PC-3 (cell line): ENCODE measurements at regions not wholly inside any gene's neighbourhood (a gene's known extent, or its start where the extent isn't known, plus 50 kb on each side); places are given as distances from the start of the nearest gene placed in this dataset.

Experiments used
- ATAC-seq: fragments of 200-7000 bp; cut with Tn5 transposase; 2 replicates; pipeline ENCODE4 v1.9.1; 2020; ENCODE audit warnings: mild to moderate bottlenecking, moderate library complexity
- BruUV-seq: library from RNA; stranded (reverse); fragments of 400-500 nt; replicated peaks from 2 replicates; lab custom pipeline; 2021; lab: Mats Ljungman, UMichigan
- CTCF ChIA-PET: fragments of 300-600 bp; sonication (Branson Sonifier 250); formaldehyde crosslinking; loops from one replicate; lab custom pipeline; 2022; ENCODE audit warnings: antibody characterized with exemption; lab: Charles Lee
- POLR2A ChIA-PET: fragments of 300-600 bp; sonication (Branson Sonifier 250); formaldehyde crosslinking; loops from one replicate; lab custom pipeline; 2022; ENCODE audit warnings: antibody characterized with exemption; ENCODE audit not compliant: unreplicated experiment; lab: Charles Lee
- DNase-seq: peaks from one replicate; pipeline ENCODE4 v3.0.0-alpha.2; 2015
- H2AFZ ChIP-seq: fragments of 300-600 bp; sonication (generic); 2 replicates; pipeline ENCODE4 v1.6.0; 2016; ENCODE audit warnings: antibody characterized with exemption, low read length
- H3F3A ChIP-seq: fragments of 300-600 bp; sonication (generic); one replicate; pipeline ENCODE4 v1.6.0; 2017; ENCODE audit warnings: antibody characterized with exemption, low read length, control low read depth, mild to moderate bottlenecking; ENCODE audit not compliant: unreplicated experiment
- H3K27ac ChIP-seq: fragments of 300-600 bp; sonication (generic); 2 replicates; pipeline ENCODE4 v1.5.1; 2016; ENCODE audit warnings: mild to moderate bottlenecking, low read length
- H3K27me3 ChIP-seq: fragments of 300-600 bp; sonication (generic); 2 replicates; pipeline ENCODE4 v1.6.1; 2016; ENCODE audit warnings: low read length, mixed read lengths
- H3K36me3 ChIP-seq: fragments of 300-600 bp; sonication (generic); 2 replicates; pipeline ENCODE4 v1.6.1; 2016; ENCODE audit warnings: low read depth, mixed run types, low read length, mixed read lengths
- H3K4me1 ChIP-seq: fragments of 300-600 bp; sonication (generic); 2 replicates; pipeline ENCODE4 v1.5.1; 2016; ENCODE audit warnings: low read length; ENCODE audit not compliant: insufficient read depth
- H3K4me2 ChIP-seq: fragments of 300-600 bp; sonication (generic); 2 replicates; pipeline ENCODE4 v1.6.0; 2016; ENCODE audit warnings: low read length
- H3K4me3 ChIP-seq: fragments of 300-600 bp; sonication (generic); 2 replicates; pipeline ENCODE4 v1.5.1; 2016; ENCODE audit warnings: mild to moderate bottlenecking, low read length, mixed read lengths
- H3K79me2 ChIP-seq: fragments of 300-600 bp; sonication (generic); 2 replicates; pipeline ENCODE4 v1.6.1; 2017; ENCODE audit warnings: low read length, mixed read lengths
- H3K9ac ChIP-seq: fragments of 300-600 bp; sonication (generic); 2 replicates; pipeline ENCODE4 v1.6.0; 2016; ENCODE audit warnings: mild to moderate bottlenecking, low read length
- H3K9me2 ChIP-seq: fragments of 300-600 bp; sonication (generic); replicated peaks from 2 replicates; pipeline ENCODE4 v1.6.1; 2016; ENCODE audit warnings: mixed run types, low read length, mixed read lengths
- H3K9me3 ChIP-seq: fragments of 300-600 bp; sonication (generic); 2 replicates; pipeline ENCODE4 v1.6.1; 2016; ENCODE audit warnings: low read length, mixed read lengths
- H4K20me1 ChIP-seq: fragments of 300-600 bp; sonication (generic); 2 replicates; pipeline ENCODE4 v1.6.1; 2016; ENCODE audit warnings: low read length, mixed read lengths
- EZH2 ChIP-seq: fragments of 300-600 bp; sonication (generic); IDR thresholded peaks from one replicate; pipeline ENCODE4 v1.6.1; 2017; ENCODE audit warnings: antibody characterized with exemption, mild to moderate bottlenecking, low read length; ENCODE audit not compliant: unreplicated experiment
- EZH2phosphoT487 ChIP-seq: fragments of 300-600 bp; sonication (generic); IDR thresholded peaks from 2 replicates; pipeline ENCODE4 v1.6.1; 2018; ENCODE audit warnings: mild to moderate bottlenecking, antibody characterized with exemption, low read length, borderline replicate concordance
- intact Hi-C: fragments of 100-400 bp; cut with micrococcal nuclease; formaldehyde crosslinking; loops from 2 replicates; pipeline ENCODE4 v1.9.0; 2023
- TF ChIP-seq, protein P1 (sequence below): fragments of 300-600 bp; sonication (generic); conservative IDR thresholded peaks from 2 replicates; pipeline ENCODE4 v1.5.1; 2017; ENCODE audit warnings: antibody characterized with exemption, low read depth, mild to moderate bottlenecking, low read length

DNA sequence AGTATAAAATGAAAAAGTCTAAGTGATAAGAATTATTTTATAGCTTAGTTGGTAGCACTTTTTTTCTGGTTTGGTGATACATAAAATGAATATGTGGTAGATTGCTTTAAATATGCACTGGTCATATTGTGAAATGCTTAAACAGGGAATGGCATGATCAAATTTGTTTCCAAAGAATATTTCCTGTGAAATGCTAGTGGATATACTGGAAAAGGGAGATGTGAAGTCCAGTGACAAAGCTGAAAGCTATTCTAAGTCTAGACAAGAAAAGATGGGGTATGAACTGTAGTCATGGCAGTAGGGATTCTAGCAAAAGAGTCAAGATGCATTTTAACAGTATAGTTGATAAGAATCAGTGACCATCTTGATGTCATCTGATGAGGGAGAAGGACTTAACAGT is 98.9 kb upstream of the MME start:
- intact Hi-C loops: no loop called here
- no TSS peak for BruUV-seq
- Histone ChIP-seq H4K20me1 (no peaks in the 10 kb centered on the region), H3K27ac (no peak overlapping the region), H2AFZ (no peak overlapping the region), H3K4me1 (no peaks in the 10 kb centered on the region), H3K9me3 (no peaks in the 10 kb centered on the region), H3K4me2 (no peak overlapping the region), H3K36me3 (no peaks in the 10 kb centered on the region), H3K9me2 (no peaks in the 10 kb centered on the region), H3K9ac (no peak overlapping the region), H3F3A (no peaks in the 10 kb centered on the region), H3K4me3 (no peak overlapping the region), H3K27me3 (no peaks in the 10 kb centered on the region), H3K79me2 (no peaks in the 10 kb centered on the region)
- no peak for TF ChIP-seq EZH2
- TF ChIP-seq EZH2phosphoT487: no peak
- TF ChIP-seq, protein P1, sequence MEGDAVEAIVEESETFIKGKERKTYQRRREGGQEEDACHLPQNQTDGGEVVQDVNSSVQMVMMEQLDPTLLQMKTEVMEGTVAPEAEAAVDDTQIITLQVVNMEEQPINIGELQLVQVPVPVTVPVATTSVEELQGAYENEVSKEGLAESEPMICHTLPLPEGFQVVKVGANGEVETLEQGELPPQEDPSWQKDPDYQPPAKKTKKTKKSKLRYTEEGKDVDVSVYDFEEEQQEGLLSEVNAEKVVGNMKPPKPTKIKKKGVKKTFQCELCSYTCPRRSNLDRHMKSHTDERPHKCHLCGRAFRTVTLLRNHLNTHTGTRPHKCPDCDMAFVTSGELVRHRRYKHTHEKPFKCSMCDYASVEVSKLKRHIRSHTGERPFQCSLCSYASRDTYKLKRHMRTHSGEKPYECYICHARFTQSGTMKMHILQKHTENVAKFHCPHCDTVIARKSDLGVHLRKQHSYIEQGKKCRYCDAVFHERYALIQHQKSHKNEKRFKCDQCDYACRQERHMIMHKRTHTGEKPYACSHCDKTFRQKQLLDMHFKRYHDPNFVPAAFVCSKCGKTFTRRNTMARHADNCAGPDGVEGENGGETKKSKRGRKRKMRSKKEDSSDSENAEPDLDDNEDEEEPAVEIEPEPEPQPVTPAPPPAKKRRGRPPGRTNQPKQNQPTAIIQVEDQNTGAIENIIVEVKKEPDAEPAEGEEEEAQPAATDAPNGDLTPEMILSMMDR: no peak
- CTCF ChIA-PET: no interaction called here
- no peak for ATAC-seq
- no peak for DNase-seq
- POLR2A ChIA-PET: no interaction called here

DNA sequence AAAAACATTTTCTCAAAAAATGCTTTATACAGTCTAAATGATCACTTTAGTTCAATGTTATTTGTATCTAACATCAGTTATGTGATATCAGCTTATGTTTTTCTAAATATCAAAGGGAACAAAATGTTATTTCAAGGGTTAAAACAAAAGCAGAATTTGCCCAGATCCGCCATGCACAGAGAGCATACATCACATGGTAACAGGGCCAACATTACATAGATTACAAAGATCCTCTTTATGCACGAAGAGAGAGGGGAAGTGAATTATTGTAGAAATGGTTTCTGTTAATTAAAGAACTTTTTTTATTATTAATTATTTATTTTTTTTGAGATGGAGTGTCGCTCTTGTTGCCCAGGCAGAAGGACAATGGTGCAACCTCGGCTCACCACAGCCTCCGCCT is 100.8 kb upstream of the MME start:
- Histone ChIP-seq H3K9ac (no peak overlapping the region), H3K4me2 (no peak overlapping the region), H3K9me3 (no peaks in the 10 kb centered on the region), H4K20me1 (no peaks in the 10 kb centered on the region), H3K79me2 (no peaks in the 10 kb centered on the region), H3F3A (no peaks in the 10 kb centered on the region), H3K27ac (no peak overlapping the region), H2AFZ (no peak overlapping the region), H3K36me3 (no peaks in the 10 kb centered on the region), H3K4me1 (no peaks in the 10 kb centered on the region), H3K4me3 (no peak overlapping the region), H3K27me3 (no peaks in the 10 kb centered on the region), H3K9me2 (no peaks in the 10 kb centered on the region)
- ATAC-seq: no peak
- CTCF ChIA-PET: no interaction called here
- TF ChIP-seq EZH2phosphoT487 (no peak), EZH2 (no peak)
- TF ChIP-seq, protein P1: no peak
- no TSS peak for BruUV-seq
- DNase-seq: no peak
- intact Hi-C loops: no loop called here
- POLR2A ChIA-PET: no interaction called here

DNA sequence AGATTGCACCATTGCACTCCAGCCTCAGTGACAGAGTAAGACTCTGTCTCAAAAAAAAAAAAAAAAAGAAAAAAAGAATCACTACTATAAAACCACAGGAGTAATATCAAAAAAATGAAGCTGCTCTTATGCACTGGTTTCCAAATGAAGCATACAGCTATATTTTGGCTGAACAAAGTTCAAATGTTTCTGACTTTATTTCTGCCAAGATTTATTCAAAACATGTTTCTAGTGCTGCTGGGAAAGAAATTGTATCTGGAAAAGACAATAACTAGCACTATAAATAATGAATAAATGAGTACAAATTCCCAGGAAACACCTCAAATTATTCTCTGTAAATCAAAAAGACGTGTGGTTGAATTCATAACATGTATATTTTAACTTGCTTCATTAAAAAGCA is 102.5 kb upstream of the MME start:
- DNase-seq (no peak), ATAC-seq (no peak)
- no peaks in the 10 kb centered on the region for H4K20me1 ChIP-seq
- H3K79me2 ChIP-seq: no peaks in the 10 kb centered on the region
- no TSS peak for BruUV-seq
- H3K27me3 ChIP-seq: no peaks in the 10 kb centered on the region
- H3K36me3 ChIP-seq: no peaks in the 10 kb centered on the region
- H3K9me2 ChIP-seq: no peaks in the 10 kb centered on the region
- no peak overlapping the region for H2AFZ ChIP-seq
- intact Hi-C loops: no loop called here
- TF ChIP-seq EZH2 (no peak), EZH2phosphoT487 (no peak)
- TF ChIP-seq, protein P1: no peak
- ChIA-PET POLR2A (no interaction called here), CTCF (no interaction called here)
- no peak overlapping the region for H3K4me2 ChIP-seq
- H3K9me3 ChIP-seq: no peaks in the 10 kb centered on the region
- H3K4me1 ChIP-seq: no peaks in the 10 kb centered on the region
- H3K9ac ChIP-seq: no peak overlapping the region
- no peak overlapping the region for H3K27ac ChIP-seq
- no peak overlapping the region for H3K4me3 ChIP-seq
- H3F3A ChIP-seq: no peaks in the 10 kb centered on the region
